Fibroblast of skin of back (primary cell): ENCODE measurements at regions not wholly inside any gene's neighbourhood (a gene's known extent, or its start where the extent isn't known, plus 50 kb on each side); places are given as distances from the start of the nearest gene placed in this dataset.
"Not testable (repeated sequence)": the region's sequence is repeated elsewhere in the genome, so short reads cannot be mapped to it uniquely, and the experiment has no call there.

Experiments used
- DNase-seq: peaks from one replicate; pipeline ENCODE4 v3.0.0-alpha.2; 2013

DNA sequence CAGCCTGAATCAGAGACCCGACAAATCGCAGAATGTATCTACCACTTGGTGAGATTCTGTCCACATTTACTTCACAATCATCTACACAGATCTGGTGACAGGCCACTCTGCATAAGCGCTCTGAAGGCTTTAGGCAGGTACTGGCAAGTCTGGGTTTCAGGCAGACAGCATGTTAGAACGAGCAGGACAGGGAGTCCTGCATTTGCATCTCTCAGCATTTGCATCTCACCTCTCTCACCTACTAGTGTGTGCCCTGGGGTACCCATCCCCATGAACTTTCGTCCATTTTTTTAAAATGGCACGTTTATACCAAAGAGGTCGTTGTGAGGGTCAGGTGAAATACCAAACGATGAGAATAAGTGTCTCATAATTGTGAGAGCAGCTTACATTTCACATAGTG, 108.2 kb downstream of the SPATA31A1 start:
- not testable (repeated sequence) for DNase-seq

GRCh38 chr9:39464122-39464777, 108.8 kb downstream of the SPATA31A1 start:
- peak; percentile 87 for DNase-seq

DNA sequence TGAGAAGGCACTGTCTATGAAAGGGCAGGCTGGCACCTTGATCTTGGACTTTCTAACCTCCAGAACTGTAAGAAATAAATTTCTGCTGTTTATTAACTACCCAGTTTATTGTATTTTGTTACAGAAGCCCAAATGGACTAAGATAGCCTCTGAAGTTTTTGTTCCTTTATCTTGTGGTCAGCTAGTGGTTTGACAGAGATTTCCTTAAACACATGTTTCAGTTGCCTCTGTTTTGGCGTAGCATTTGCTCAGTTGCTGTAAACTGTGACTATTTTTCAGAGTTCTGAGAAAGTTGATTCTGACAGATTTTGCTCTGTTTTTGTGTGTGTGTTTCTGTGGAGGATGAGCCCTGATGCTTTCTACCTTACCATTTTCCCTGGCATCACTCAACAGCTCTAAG, 119.0 kb downstream of the SPATA31A1 start:
- DNase-seq = not testable (repeated sequence)

GRCh38 chr9:39483073-39483472, 127.6 kb downstream of the SPATA31A1 start:
- not testable (repeated sequence) for DNase-seq

DNA sequence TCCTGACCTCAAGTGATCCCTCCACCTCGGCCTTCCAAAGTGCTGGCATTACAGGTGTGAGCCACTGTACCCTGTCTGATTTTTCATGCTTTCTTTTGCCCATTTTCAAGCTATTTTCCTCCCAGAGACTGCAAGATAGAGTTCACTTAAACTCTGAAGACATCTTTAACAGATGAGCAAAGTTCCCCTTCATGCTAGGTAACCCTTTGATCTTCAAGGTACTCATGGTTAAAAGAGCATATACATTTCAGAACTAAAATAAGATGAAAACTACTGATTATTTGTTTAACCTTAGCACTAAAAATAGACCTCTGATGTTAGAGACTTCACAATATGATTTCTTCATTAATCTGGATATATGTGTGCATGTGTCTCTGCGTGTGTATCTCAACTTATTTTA, 128.4 kb downstream of the SPATA31A1 start:
- not testable (repeated sequence) for DNase-seq

- DNase-seq = not testable (repeated sequence)
Measured at GRCh38 chr9:39484292-39484691, 128.8 kb downstream of the SPATA31A1 start.

GRCh38 chr9:39487477-39487876, 132.0 kb downstream of the SPATA31A1 start:
- DNase-seq = not testable (repeated sequence)

DNA sequence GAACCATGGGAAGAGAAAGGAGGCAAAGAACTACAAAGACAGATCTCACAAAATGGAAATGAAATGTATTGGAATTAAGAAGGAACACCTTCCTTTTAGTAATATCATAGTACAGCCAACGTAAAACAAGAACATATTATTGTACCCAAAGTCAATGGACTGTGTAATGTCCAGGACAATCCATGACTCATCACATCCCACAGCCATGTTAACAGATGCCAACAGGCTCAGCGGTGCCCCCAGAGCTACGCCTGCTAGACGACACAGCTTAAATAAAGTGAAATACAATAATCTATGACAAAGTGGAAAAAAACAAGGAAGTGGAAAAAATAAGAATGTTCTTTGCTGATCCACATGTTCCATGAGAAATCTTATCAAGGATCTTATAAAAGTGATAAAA, 140.8 kb downstream of the SPATA31A1 start:
- not testable (repeated sequence) for DNase-seq

DNA sequence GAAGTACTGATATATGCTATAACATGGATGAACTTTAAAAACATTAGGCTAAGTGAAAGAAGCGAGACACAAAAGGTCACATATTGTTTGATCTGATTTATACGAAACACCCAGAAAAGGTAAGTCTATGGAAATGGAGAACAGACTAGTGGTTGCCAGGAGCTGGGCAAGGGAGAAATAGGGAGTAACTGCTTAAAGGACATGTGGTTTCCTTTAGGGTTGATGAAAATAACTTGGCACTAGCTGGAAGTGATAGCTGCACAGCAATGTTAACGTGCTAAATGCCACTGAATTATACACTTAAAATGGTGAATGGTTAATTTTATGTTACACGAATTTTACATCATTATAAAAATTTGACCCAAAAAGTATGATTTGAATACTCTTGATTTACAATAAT, 147.7 kb downstream of the SPATA31A1 start:
- DNase-seq = not testable (repeated sequence)

DNA sequence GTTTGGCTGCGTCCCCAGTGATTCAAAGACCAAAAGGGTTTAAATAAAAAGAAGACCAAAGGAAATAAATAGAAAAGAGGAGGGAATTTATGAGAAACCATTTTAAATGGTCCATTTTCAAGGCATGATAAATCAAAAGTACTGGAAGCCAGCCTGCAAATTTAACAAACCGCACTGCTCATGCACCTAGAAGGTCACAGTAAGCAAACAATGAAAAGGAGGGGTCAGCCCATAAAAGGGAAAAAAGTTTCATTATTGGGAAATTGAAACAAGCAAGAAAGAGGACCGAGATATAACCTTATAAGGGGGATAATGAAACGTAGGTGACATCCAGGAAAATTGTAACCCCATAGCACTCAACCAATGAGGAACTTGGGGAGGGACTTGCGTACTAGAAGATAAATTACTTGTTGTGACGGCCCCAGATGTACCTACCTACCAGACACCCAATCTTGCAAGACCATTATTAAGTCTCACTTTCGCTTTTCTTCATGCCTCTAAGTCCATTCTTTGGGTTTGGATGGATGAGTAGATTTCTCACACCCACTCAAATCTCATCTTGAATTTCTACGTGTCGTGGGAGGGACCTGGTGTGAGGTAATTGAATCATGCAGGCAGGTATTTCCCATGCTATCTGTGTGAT, 172.0 kb downstream of the SPATA31A1 start:
- DNase-seq = not testable (repeated sequence)

DNA sequence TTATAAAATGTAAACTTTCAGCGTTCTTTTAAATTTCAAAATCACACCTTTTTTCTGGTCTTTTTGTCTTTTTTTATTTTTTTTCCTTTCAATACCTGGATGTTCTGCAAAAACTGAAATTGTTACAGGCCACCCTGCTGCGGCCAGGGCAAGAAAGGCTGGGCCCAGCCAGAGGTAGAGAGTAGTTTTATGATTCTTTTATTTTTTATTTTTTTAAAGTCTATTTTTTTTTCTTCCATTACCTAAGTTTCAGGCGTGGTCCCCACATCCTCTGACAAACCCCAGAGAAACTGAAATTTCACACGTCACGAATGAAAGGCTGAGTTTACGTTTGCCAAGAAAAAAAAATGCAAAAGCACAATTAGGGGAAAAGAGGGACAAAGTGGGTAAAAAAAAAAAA, 177.1 kb downstream of the SPATA31A1 start:
- not testable (repeated sequence) for DNase-seq

DNA sequence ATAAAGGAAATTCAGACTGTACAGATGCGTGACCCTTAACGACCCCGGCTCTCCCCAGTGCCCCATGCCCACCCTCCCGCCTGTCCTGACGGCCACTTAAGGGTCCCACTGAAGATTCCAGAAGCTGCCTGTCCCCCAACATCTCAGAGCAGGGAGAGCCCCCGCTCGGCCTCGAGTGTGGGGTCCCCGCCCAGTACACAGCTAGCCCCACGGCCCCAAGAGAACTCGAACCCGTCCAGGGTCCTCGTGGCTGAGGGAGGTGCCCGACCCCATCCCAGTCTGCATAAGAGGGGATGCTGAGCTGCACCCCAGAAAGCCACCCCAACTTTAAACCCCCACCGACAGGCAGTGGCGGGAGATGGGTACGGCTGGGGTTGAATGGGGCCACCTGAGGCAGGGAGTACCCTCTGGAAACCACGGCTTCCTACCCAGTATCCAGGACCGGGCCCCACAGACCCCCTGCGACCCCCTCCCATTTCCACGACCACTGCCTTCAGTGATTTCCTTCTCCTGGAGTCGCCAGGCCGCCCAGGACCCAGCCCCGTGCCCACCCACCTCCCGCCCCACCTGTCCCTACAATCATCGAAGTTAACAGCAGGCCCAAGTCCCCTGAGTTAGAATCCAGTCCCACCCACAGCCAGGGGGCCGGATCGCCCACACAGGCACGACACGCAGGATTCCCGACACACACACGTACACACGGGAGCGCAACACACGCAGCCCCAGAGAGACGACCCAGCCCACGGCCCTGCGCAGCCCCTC, 177.7 kb downstream of the SPATA31A1 start:
- not testable (repeated sequence) for DNase-seq

DNA sequence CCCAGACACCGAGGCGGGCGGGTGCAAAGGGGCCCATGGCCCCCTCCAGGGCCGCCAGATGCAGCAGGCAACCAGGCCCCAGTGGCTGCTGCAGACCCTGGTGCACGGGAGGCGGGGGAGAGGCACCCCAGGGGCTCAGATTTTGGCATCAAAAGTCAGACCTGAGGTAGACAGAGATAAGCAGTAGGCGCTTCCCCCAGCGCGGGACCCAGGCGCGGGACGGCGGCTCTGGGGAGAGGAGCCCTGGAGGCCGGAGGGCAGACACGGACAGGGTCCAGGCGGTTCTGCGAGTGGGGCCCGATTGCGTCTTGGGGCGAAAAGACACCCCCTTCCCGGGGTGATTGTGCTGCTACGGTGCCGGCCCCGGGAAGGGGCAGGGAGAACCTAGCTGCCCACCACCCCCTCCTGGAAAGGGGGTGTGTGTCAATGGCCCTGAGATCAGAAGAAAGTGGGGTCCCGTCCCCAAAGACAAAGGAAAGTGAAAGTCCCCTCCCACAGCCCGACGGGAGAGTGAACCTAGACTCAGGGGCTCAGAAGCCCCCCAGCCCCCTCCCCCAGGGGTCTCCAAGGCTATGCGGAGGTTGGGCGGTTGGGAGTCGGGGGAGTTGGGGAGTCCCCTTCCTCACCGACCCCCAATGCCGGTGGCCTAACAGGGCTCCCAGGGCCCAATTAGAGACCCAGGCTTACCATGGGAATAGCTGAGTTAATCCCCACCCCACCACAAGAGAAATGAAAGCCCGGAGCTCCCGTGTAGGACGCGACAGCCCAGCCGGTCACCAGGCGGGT, 178.5 kb downstream of the SPATA31A1 start:
- not testable (repeated sequence) for DNase-seq

- not testable (repeated sequence) for DNase-seq
Measured at GRCh38 chr9:39534897-39535296, 179.4 kb downstream of the SPATA31A1 start.

GRCh38 chr9:39542157-39542556, 186.7 kb downstream of the SPATA31A1 start:
- not testable (repeated sequence) for DNase-seq

GRCh38 chr9:39545079-39545478, 189.6 kb downstream of the SPATA31A1 start:
- DNase-seq = not testable (repeated sequence)

DNA sequence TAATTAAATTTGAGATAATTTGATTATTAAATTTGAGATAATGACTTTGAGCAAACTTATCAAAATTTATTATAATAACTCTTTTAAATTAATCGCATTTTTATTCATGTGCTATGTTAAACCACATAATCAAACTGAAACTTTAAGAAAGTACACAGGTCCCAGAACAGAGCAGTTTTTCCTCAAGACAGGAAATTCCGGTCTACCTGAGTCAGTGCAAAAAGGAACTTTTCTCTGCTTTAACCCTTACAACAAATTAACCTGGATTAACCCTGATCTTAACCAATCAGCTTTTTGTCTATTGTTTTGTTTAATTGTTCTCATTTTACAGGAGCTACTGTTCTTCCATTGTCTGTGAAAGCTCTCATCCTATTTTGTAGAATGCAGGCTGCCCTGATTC, 195.1 kb downstream of the SPATA31A1 start:
- not testable (repeated sequence) for DNase-seq

DNA sequence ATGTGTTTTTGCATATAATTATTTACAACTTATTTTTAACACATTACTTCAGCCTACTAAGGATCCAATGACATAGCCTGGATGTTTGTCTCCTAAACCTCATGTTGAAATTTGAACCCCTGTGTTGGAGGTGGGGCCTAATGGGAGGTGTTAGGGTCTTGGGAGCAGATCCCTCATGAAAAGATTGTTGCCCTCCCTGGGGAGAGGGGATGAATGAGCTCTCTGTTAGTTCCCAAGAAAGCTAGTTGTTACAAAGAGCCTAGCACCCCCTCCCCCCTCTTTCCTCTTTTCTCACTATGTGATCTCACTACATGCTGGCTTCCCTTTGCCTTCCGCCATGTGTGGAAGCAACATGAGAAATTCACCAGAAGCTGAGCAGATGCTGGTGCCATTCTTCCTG, 196.1 kb downstream of the SPATA31A1 start:
- DNase-seq = not testable (repeated sequence)

GRCh38 chr9:39552242-39552881, 196.9 kb downstream of the SPATA31A1 start:
- not testable (repeated sequence) for DNase-seq

DNA sequence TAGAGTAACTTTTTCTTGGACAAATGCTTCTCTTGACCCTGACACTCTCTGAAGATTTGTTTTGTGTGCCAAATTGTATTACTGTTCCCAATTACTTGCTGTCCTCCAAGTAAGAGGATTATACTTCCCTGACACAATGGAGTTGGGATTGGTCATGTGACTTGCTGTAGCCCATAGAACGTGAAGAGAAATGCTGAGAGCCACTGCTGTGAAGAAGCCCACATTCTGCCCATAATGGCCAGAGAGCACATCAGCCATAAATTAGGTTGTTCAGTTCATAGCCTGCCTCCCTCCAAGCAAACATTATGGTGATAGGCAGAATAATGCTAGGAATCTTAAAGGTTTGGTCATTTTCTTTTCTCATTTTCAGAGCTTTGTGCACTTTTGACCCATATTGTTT, 198.9 kb downstream of the SPATA31A1 start:
- DNase-seq = not testable (repeated sequence)

DNA sequence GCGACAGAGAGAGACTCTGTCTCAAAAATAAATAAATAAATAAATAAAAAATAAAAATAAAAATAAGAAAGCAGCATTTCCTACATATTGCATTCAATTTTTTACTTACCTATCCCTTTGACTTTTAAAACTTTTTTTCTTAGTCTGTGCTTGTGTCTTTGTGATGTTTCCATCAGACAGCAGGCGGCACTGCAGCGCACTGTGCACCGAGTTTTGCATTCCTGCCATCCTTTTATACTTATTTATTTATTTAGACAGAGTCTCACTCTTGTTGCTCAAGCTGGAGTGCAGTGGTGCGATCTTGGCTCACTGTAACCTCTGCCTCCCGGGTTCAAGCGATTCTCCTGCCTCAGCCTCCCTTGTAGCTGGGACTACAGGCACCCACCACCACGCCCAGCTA, 203.9 kb downstream of the SPATA31A1 start:
- DNase-seq = not testable (repeated sequence)

DNA sequence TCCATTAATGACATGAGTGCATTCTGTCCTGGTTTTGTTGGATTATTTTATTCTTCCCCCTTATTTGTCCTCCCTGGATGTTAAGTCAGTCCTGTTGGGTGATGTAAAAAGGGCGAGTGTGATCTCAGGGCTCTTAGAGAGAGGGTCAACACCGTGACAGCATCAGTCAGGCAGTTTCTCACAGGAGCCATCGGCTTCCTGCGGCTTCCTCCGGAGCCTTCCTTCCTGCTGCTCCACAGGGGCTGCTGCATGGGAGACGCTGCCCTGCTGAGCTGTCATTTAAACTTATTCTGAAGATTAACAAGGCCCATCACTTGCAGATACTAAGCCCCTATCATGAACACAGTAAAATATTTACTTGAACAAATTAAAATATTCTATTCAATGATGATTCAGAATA, 211.3 kb downstream of the SPATA31A1 start:
- DNase-seq = peak; percentile 18
